WTC11 (cell line): ENCODE measurements at regions not wholly inside any gene's neighbourhood (a gene's known extent, or its start where the extent isn't known, plus 50 kb on each side); places are given as distances from the start of the nearest gene placed in this dataset.

ENCODE experiments used
- ATAC-seq: fragments of 200-7000 bp; cut with Tn5 transposase; 2 replicates; pipeline ENCODE4 v1.10.0; 2021; ENCODE audit warnings: mild to moderate bottlenecking, moderate library complexity
- CTCF ChIA-PET: fragments of 300-600 bp; sonication (Branson Sonifier 250); formaldehyde crosslinking; loops from one replicate; lab custom pipeline; 2021; ENCODE audit warnings: antibody characterized with exemption; lab: Charles Lee
- POLR2A ChIA-PET: fragments of 350-600 bp; sonication (Branson Sonifier 250); formaldehyde crosslinking; loops from one replicate; lab custom pipeline; 2021; ENCODE audit warnings: antibody characterized with exemption; lab: Charles Lee
- DNase-seq: peaks from one replicate; pipeline ENCODE4 v3.0.0; 2021; ENCODE audit warnings: low spot score
- H3K27ac Mint-ChIP-seq: 2 replicates; pipeline ENCODE4 v1.8.0; 2021; ENCODE audit warnings: mixed read lengths
- H3K27me3 Mint-ChIP-seq: 2 replicates; pipeline ENCODE4 v1.8.0; 2021; ENCODE audit warnings: low read depth, mild to moderate bottlenecking, moderate library complexity, mixed read lengths
- H3K36me3 Mint-ChIP-seq: 2 replicates; pipeline ENCODE4 v1.8.0; 2021; ENCODE audit warnings: mixed read lengths
- H3K4me1 Mint-ChIP-seq: 2 replicates; pipeline ENCODE4 v1.8.0; 2022; ENCODE audit warnings: mixed read lengths
- H3K4me3 Mint-ChIP-seq: 2 replicates; pipeline ENCODE4 v1.8.0; 2021; ENCODE audit warnings: mild to moderate bottlenecking, moderate library complexity, mixed read lengths
- H3K9me3 Mint-ChIP-seq: 2 replicates; pipeline ENCODE4 v1.8.0; 2021; ENCODE audit warnings: mixed read lengths
- ARID4B ChIP-seq: sonication (generic); formaldehyde crosslinking; IDR thresholded peaks from 2 replicates; pipeline ENCODE4 v1.8.0; 2023; ENCODE audit warnings: missing genetic modification reagents, mild to moderate bottlenecking, borderline replicate concordance
- CBFB ChIP-seq: sonication (generic); formaldehyde crosslinking; IDR thresholded peaks from 2 replicates; pipeline ENCODE4 v1.8.1; 2022; ENCODE audit warnings: mild to moderate bottlenecking, low read depth, missing genetic modification reagents
- CREM ChIP-seq: sonication (generic); formaldehyde crosslinking; IDR thresholded peaks from 2 replicates; pipeline ENCODE4 v1.8.1; 2022; ENCODE audit warnings: mild to moderate bottlenecking, missing genetic modification reagents, moderate library complexity
- E2F1 ChIP-seq: sonication (generic); formaldehyde crosslinking; IDR thresholded peaks from 2 replicates; pipeline ENCODE4 v1.8.0; 2022; ENCODE audit warnings: mild to moderate bottlenecking, missing genetic modification reagents
- GABPB1 ChIP-seq: sonication (generic); formaldehyde crosslinking; IDR thresholded peaks from 2 replicates; pipeline ENCODE4 v1.8.1; 2023; ENCODE audit warnings: mild to moderate bottlenecking, missing genetic modification reagents
- IRF2 ChIP-seq: sonication (generic); formaldehyde crosslinking; IDR thresholded peaks from 2 replicates; pipeline ENCODE4 v1.8.0; 2022; ENCODE audit warnings: low read depth, missing genetic modification reagents, borderline replicate concordance
- OVOL2 ChIP-seq: fragments of 250-450 bp; sonication (Bioruptor Pico); IDR thresholded peaks from 2 replicates; pipeline ENCODE4 v1.9.0; 2021; ENCODE audit warnings: mild to moderate bottlenecking, borderline replicate concordance
- SMAD4 ChIP-seq: sonication (generic); formaldehyde crosslinking; IDR thresholded peaks from 2 replicates; pipeline ENCODE4 v1.8.0; 2022; ENCODE audit warnings: mild to moderate bottlenecking, missing genetic modification reagents
- SOX15 ChIP-seq: fragments of 250-450 bp; sonication (Bioruptor Pico); IDR thresholded peaks from 2 replicates; pipeline ENCODE4 v1.9.0; 2021; ENCODE audit warnings: mild to moderate bottlenecking
- SP1 ChIP-seq: sonication (generic); formaldehyde crosslinking; conservative IDR thresholded peaks from 2 replicates; pipeline ENCODE4 v1.8.1; 2022; ENCODE audit warnings: missing genetic modification reagents
- ZNF317 ChIP-seq: sonication (generic); formaldehyde crosslinking; IDR thresholded peaks from 2 replicates; pipeline ENCODE4 v1.8.1; 2023; ENCODE audit warnings: low read depth, mild to moderate bottlenecking, moderate library complexity, missing genetic modification reagents, borderline replicate concordance
- ZNF416 ChIP-seq: fragments of 250-450 bp; sonication (Bioruptor Pico); IDR thresholded peaks from 2 replicates; pipeline ENCODE4 v1.9.0; 2021; ENCODE audit warnings: mild to moderate bottlenecking, inconsistent platforms
- TF ChIP-seq, protein P1 (sequence below): sonication (generic); formaldehyde crosslinking; IDR thresholded peaks from 2 replicates; pipeline ENCODE4 v1.8.1; 2022; ENCODE audit warnings: mild to moderate bottlenecking, missing genetic modification reagents, moderate library complexity, borderline replicate concordance
- TF ChIP-seq, protein P2 (sequence below): sonication (generic); formaldehyde crosslinking; IDR thresholded peaks from 2 replicates; pipeline ENCODE4 v1.8.1; 2023; ENCODE audit warnings: mild to moderate bottlenecking, missing genetic modification reagents, moderate library complexity
- TF ChIP-seq, protein P3 (sequence below): sonication (generic); formaldehyde crosslinking; IDR thresholded peaks from 2 replicates; pipeline ENCODE4 v1.8.1; 2022; ENCODE audit warnings: low read depth, missing genetic modification reagents, borderline replicate concordance

GRCh38 chr9:126057121-126057825 is 269.4 kb upstream of the MVB12B start:
- DNase-seq, result no peak
- no peak overlapping the region for H3K27ac Mint-ChIP-seq
- peaks cover 16% of the 10 kb centered on the region for H3K4me1 Mint-ChIP-seq
- POLR2A ChIA-PET, result no interaction called here
- ATAC-seq, result no peak
- H3K27me3 Mint-ChIP-seq, result peaks cover 3% of the 10 kb centered on the region
- CTCF ChIA-PET, result no interaction called here
- H3K4me3 Mint-ChIP-seq, result no peak overlapping the region
- TF ChIP-seq, protein P1, sequence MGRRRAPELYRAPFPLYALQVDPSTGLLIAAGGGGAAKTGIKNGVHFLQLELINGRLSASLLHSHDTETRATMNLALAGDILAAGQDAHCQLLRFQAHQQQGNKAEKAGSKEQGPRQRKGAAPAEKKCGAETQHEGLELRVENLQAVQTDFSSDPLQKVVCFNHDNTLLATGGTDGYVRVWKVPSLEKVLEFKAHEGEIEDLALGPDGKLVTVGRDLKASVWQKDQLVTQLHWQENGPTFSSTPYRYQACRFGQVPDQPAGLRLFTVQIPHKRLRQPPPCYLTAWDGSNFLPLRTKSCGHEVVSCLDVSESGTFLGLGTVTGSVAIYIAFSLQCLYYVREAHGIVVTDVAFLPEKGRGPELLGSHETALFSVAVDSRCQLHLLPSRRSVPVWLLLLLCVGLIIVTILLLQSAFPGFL, result no peak
- TF ChIP-seq E2F1 (CRISPR knock-in tag), result no peak
- no peak for TF ChIP-seq ZNF317 (CRISPR knock-in tag)
- TF ChIP-seq CBFB (CRISPR knock-in tag), result no peak
- no peak for TF ChIP-seq SOX15 (CRISPR knock-in tag)
- no peak for TF ChIP-seq CREM
- no peak for TF ChIP-seq ZNF416 (CRISPR knock-in tag)
- H3K36me3 Mint-ChIP-seq, result no peaks in the 10 kb centered on the region
- H3K9me3 Mint-ChIP-seq, result no peaks in the 10 kb centered on the region

DNA sequence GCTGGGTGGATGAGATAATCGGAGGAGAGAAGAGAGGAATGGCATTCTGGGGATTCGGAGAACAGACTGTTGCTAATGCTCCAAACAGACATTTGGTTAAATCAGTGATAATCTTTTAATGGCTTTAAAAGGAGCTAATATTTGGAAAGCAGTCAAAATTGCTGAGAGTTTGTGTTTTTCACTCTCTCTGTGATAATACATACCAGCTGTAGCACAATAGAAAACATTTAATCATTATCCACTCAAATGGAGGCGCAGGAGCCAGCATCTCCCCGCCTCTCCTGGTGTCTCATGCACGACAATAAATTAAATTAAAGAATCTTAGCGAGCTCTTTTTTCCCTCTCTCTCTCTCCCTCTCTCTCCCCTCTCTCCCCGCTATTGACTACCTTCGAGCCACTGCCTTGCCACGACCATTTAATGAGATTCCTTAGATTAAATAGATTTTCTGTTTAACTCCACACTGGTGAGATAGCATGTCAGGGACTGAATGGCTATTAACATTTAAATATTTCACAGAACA is 268.6 kb upstream of the MVB12B start:
- CTCF ChIA-PET, result interaction anchor here (1.0 kb wide), 1 partner anchor 9 kb away, joined by 4 read pairs; no protein-coding TSS in a partner anchor
- no peak for ATAC-seq
- H3K4me3 Mint-ChIP-seq, result no peak overlapping the region

More for the DNA sequence above, 268.6 kb upstream of the MVB12B start:
- Mint-ChIP-seq H3K9me3 (peaks cover 4% of the 10 kb centered on the region), H3K27me3 (peaks cover 3% of the 10 kb centered on the region), H3K36me3 (no peaks in the 10 kb centered on the region), H3K4me1 (peaks cover 16% of the 10 kb centered on the region), H3K27ac (no peak overlapping the region)
- no peak for DNase-seq
- POLR2A ChIA-PET, result no interaction called here
- TF ChIP-seq E2F1 (CRISPR knock-in tag) (no peak), SP1 (CRISPR knock-in tag) (no peak), OVOL2 (no peak), SMAD4 (no peak), IRF2 (CRISPR knock-in tag) (no peak), ARID4B (CRISPR knock-in tag) (no peak), GABPB1 (CRISPR knock-in tag) (no peak)
- TF ChIP-seq, protein P2, sequence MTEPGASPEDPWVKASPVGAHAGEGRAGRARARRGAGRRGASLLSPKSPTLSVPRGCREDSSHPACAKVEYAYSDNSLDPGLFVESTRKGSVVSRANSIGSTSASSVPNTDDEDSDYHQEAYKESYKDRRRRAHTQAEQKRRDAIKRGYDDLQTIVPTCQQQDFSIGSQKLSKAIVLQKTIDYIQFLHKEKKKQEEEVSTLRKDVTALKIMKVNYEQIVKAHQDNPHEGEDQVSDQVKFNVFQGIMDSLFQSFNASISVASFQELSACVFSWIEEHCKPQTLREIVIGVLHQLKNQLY, result no peak
- TF ChIP-seq, protein P3, sequence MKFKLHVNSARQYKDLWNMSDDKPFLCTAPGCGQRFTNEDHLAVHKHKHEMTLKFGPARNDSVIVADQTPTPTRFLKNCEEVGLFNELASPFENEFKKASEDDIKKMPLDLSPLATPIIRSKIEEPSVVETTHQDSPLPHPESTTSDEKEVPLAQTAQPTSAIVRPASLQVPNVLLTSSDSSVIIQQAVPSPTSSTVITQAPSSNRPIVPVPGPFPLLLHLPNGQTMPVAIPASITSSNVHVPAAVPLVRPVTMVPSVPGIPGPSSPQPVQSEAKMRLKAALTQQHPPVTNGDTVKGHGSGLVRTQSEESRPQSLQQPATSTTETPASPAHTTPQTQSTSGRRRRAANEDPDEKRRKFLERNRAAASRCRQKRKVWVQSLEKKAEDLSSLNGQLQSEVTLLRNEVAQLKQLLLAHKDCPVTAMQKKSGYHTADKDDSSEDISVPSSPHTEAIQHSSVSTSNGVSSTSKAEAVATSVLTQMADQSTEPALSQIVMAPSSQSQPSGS (CRISPR knock-in tag), result no peak
